Keratinocyte (primary cell): ENCODE measurements at regions not wholly inside any gene's neighbourhood (a gene's known extent, or its start where the extent isn't known, plus 50 kb on each side); places are given as distances from the start of the nearest gene placed in this dataset.

ENCODE experiments used
- DNase-seq: peaks from one replicate; pipeline ENCODE4 v3.0.0-alpha.2; 2011; ENCODE audit warnings: low read depth, missing footprints, low spot score
- FAIRE-seq: peaks from 2 replicates; lab custom pipeline; 2011; peaks lifted over from hg19 to GRCh38; lab: Jason Lieb, UNC
- H2AFZ ChIP-seq: 2 replicates; pipeline ENCODE4 v1.6.0; 2012; ENCODE audit warnings: low read length, control low read depth, inconsistent platforms; ENCODE audit not compliant: control insufficient read depth
- H3K27ac ChIP-seq: 2 replicates; pipeline ENCODE4 v1.5.1; 2011; ENCODE audit warnings: low read length; ENCODE audit not compliant: control insufficient read depth, insufficient read depth
- H3K27me3 ChIP-seq: 3 replicates; pipeline ENCODE4 v1.6.0; 2011; ENCODE audit warnings: low read length; ENCODE audit not compliant: control insufficient read depth, insufficient read depth; ENCODE audit errors: extremely low read depth
- H3K36me3 ChIP-seq, 2 experiments: 2 replicates in 1 of 2; 3 replicates in 1 of 2; pipeline ENCODE4 v1.5.1; 2011; ENCODE audit warnings: low read length in 2 of 2, mild to moderate bottlenecking in 1 of 2; ENCODE audit not compliant: control insufficient read depth in 2 of 2, insufficient read depth in 2 of 2; ENCODE audit errors: extremely low read depth in 1 of 2
- H3K4me1 ChIP-seq: 3 replicates; pipeline ENCODE4 v1.5.1; 2011; ENCODE audit warnings: low read length; ENCODE audit not compliant: control insufficient read depth, insufficient read depth; ENCODE audit errors: extremely low read depth
- H3K4me2 ChIP-seq: 3 replicates; pipeline ENCODE4 v1.6.0; 2011; ENCODE audit warnings: low read depth, low read length; ENCODE audit not compliant: control insufficient read depth, insufficient read depth; ENCODE audit errors: extremely low read depth
- H3K4me3 ChIP-seq, 3 experiments: fragments of 200-600 bp in 1 of 3; sonication (generic) in 1 of 3; 2 replicates in 2 of 3; 3 replicates in 1 of 3; pipeline ENCODE4 v1.5.1; 2011 to 2016; ENCODE audit warnings: low read length in 3 of 3, mild to moderate bottlenecking in 3 of 3, control low read depth in 2 of 3, inconsistent platforms in 1 of 3, low read depth in 1 of 3, mixed read lengths in 1 of 3, mixed run types in 1 of 3, moderate library complexity in 1 of 3; ENCODE audit not compliant: control insufficient read depth in 2 of 3, insufficient read depth in 2 of 3; ENCODE audit errors: extremely low read depth in 1 of 3
- H3K79me2 ChIP-seq: 2 replicates; pipeline ENCODE4 v1.6.0; 2012; ENCODE audit warnings: low read length; ENCODE audit not compliant: control insufficient read depth, insufficient read depth
- H3K9ac ChIP-seq: 3 replicates; pipeline ENCODE4 v1.6.0; 2011; ENCODE audit warnings: low read length; ENCODE audit not compliant: control insufficient read depth, insufficient read depth; ENCODE audit errors: extremely low read depth
- H3K9me1 ChIP-seq: 3 replicates; pipeline ENCODE4 v1.6.0; 2011; ENCODE audit warnings: low read length; ENCODE audit not compliant: control insufficient read depth, insufficient read depth; ENCODE audit errors: extremely low read depth
- H3K9me3 ChIP-seq: 2 replicates; pipeline ENCODE4 v1.5.1; 2012; ENCODE audit warnings: low read depth, low read length; ENCODE audit not compliant: control insufficient read depth
- H4K20me1 ChIP-seq: 3 replicates; pipeline ENCODE4 v1.6.0; 2011; ENCODE audit warnings: low read length; ENCODE audit not compliant: control insufficient read depth, insufficient read depth; ENCODE audit errors: extremely low read depth
- CTCF ChIP-seq, 3 experiments: IDR thresholded peaks in 1 of 3; conservative IDR thresholded peaks in 1 of 3; optimal IDR thresholded peaks in 1 of 3; 2 replicates in 2 of 3; 3 replicates in 1 of 3; pipeline versions ENCODE3 to v1.5.1; 2011; ENCODE audit warnings: low read length in 3 of 3, mild to moderate bottlenecking in 3 of 3, moderate library complexity in 2 of 3, control low read depth in 1 of 3, inconsistent platforms in 1 of 3; ENCODE audit not compliant: insufficient read depth in 2 of 3; ENCODE audit errors: extremely low read depth in 1 of 3
- EZH2 ChIP-seq: IDR thresholded peaks from one replicate; pipeline ENCODE4 v1.6.1; 2012; ENCODE audit warnings: inconsistent platforms, mild to moderate bottlenecking, low read length, moderate library complexity
- dilution Hi-C: fragments of 300-500 bp; cut with MboI; formaldehyde crosslinking; loops from one replicate; pipeline ENCODE4 v1.7.0; 2020; ENCODE audit warnings: low sequenced_read_pairs; ENCODE audit not compliant: extremely low pct_ligation_motif_present

GRCh38 chr11:36818410-36818809 is 220.4 kb upstream of the RAG2 start:
- Histone ChIP-seq H3K27ac (no peak overlapping the region), H3K27me3 (no peaks in the 10 kb centered on the region), H3K79me2 (no peaks in the 10 kb centered on the region), H3K9ac (no peak overlapping the region), H3K9me3 (no peaks in the 10 kb centered on the region), H3K4me2 (no peak overlapping the region), H2AFZ (no peak overlapping the region), H3K9me1 (no peaks in the 10 kb centered on the region), H3K36me3 (no peaks in the 10 kb centered on the region), H3K4me3 (no peak overlapping the region), H3K4me1 (no peaks in the 10 kb centered on the region), H4K20me1 (no peaks in the 10 kb centered on the region)
- dilution Hi-C loops = no loop called here
- TF ChIP-seq EZH2 (no peak), CTCF (optimal IDR thresholded peaks at IDR 0.05 in 1 of 3, IDR thresholded peaks at IDR 0.05 in 1 of 3, conservative IDR thresholded peaks at IDR 0.05 in 1 of 3; ENCODE audit: extremely low read depth in 1 of 3, insufficient read depth in 2 of 3, low read length in 3 of 3) (peak; percentile 30 to 55 (median 48))
- FAIRE-seq = no peak
- no peak for DNase-seq

- H3K4me3 ChIP-seq = no peak overlapping the region
- no peaks in the 10 kb centered on the region for H4K20me1 ChIP-seq
- FAIRE-seq (no peak), DNase-seq (no peak)
- H3K27ac ChIP-seq = no peak overlapping the region
- TF ChIP-seq EZH2 (no peak), CTCF (optimal IDR thresholded peaks at IDR 0.05 in 1 of 3, IDR thresholded peaks at IDR 0.05 in 1 of 3, conservative IDR thresholded peaks at IDR 0.05 in 1 of 3; ENCODE audit: extremely low read depth in 1 of 3, insufficient read depth in 2 of 3, low read length in 3 of 3) (no peak)
- H3K79me2 ChIP-seq = no peaks in the 10 kb centered on the region
- no peak overlapping the region for H3K4me2 ChIP-seq
- no peaks in the 10 kb centered on the region for H3K27me3 ChIP-seq
- no peak overlapping the region for H3K9ac ChIP-seq
- H3K36me3 ChIP-seq = no peaks in the 10 kb centered on the region
- H3K9me1 ChIP-seq = no peaks in the 10 kb centered on the region
- dilution Hi-C loops = no loop called here
- no peaks in the 10 kb centered on the region for H3K4me1 ChIP-seq
- no peaks in the 10 kb centered on the region for H3K9me3 ChIP-seq
- H2AFZ ChIP-seq = no peak overlapping the region
Observed at GRCh38 chr11:36817336-36817965, 219.4 kb upstream of the RAG2 start.
